ENCODE measurements at regions not wholly inside any gene's neighbourhood (a gene's known extent, or its start where the extent isn't known, plus 50 kb on each side); places are given as distances from the start of the nearest gene placed in this dataset.
A peak's percentile ranks its signal among the peaks of the same experiment; 100 is the strongest.

DNA sequence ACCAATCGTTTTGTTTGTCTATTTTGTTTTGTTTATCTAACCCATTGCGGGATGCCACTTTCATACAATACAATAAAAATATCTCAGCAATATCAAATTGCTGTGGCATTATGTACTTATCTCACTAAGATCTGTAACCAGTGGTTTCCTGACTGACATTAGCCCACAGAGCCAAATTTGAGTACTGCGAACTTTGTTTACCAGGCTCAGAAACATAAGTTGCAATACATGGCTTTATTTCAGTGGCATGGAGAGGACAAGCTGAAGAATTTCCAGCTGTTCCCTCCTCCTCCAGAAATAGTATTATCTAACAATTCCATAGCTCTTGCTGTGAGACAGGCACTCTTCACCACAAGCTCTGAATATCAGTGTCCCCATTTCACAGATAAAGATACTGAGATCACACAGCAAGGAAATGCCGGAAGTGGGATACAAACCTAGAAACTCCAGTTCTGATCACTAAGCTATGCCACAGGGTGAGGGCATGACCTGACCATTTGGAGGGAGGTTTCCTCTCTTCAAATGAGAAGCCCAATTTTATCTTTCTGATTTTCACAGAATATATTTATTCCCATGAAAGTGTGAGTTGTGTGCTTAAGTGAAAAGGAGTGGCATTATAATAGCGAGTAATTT is 469.9 kb upstream of the CBLB start:
- TF ChIP-seq CTCF (IDR thresholded peaks at IDR 0.05; ENCODE audit: low read depth, low read length): no peak
- DNase-seq (ENCODE audit: extremely low read depth, low read depth): no peak

DNA sequence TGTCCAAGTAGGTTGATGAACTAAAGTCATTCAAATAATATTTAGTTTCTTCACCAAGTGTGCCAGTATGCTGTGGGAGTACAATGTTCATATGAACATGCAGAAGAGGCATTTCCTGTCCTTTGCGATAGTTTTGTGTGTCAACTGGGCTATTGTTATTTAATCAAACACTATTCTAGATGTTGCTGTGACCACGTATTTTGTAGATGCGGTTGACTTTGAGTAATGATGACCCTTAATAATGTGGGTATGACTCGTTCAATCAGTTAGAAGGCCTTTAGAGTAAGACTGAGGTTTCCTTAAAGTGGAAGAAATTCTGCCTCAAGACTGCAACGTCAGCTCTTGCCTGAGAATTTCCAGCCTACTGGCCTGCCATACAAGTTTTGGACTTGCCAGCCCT is 470.7 kb upstream of the CBLB start:
- TF ChIP-seq CTCF (IDR thresholded peaks at IDR 0.05; ENCODE audit: low read depth, low read length): no peak
- no peak for DNase-seq (ENCODE audit: extremely low read depth, low read depth)

DNA sequence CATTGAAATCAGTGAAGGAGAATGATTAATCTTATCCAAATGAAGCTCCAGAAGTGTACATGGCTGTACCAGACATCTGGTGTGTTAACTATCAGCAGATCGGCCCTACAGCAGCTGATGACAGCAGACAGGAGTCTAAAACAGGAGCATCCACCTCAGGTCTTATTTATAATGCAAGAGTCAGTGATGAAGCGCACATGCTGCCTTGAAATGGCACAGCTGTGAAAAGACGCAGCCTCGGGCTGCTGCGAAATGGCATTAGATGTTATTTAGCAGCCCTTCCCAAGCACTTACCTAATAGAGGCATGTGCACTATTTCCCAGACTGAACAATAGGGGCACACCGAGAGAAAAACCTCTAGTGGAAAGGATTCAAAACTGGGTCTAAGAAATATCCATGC is 472.3 kb upstream of the CBLB start:
- no peak for DNase-seq (ENCODE audit: extremely low read depth, low read depth)
- no peak for TF ChIP-seq CTCF (IDR thresholded peaks at IDR 0.05; ENCODE audit: low read depth, low read length)

DNA sequence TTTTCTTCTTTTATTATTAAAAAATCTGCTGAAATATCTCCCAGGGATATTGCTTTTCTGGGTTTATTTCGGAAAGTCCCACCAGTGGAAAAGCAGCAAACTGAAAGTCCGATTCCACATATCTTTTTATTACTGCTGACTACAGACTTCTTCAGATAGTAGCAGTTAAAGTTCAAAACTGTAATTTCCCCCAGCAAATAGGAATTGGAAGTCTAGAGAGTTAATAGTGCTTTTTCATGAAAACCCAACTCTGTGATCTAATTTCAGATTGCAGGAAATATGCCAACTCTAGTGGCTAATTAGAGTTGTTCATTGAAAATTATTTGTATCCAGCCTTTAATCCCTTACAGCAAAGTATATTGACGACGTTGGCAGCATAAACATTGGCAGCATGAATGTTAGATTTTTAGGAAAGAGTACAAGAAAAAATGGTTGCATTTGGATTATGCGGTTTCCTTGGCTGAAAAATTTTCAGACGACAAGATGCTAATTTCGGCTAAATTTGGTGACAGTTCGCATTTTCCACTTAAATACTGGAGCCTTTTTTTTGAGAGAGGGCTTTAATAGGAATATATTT is 472.9 kb upstream of the CBLB start:
- no peak for TF ChIP-seq CTCF (IDR thresholded peaks at IDR 0.05; ENCODE audit: low read depth, low read length)
- no peak for DNase-seq (ENCODE audit: extremely low read depth, low read depth)

DNA sequence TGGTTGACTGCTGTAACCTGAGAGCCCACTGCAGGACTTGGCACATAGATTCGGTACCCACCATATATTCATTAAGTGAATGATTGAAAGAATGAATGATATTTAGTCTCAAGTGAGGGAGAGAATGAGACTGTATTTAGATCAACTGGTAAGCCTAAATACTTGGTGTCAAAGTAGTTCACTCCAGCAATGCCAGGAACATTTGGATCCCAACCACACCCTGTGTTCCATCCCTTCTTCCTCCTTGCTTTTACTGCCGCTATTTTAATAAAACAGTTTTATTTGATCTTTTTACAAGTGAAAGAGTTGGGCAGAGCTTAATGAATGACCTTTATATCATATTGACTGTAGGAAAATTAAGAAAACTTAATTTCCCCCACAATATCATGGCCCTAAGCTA is 473.6 kb upstream of the CBLB start:
- no peak for DNase-seq (ENCODE audit: extremely low read depth, low read depth)
- no peak for TF ChIP-seq CTCF (IDR thresholded peaks at IDR 0.05; ENCODE audit: low read depth, low read length)

DNA sequence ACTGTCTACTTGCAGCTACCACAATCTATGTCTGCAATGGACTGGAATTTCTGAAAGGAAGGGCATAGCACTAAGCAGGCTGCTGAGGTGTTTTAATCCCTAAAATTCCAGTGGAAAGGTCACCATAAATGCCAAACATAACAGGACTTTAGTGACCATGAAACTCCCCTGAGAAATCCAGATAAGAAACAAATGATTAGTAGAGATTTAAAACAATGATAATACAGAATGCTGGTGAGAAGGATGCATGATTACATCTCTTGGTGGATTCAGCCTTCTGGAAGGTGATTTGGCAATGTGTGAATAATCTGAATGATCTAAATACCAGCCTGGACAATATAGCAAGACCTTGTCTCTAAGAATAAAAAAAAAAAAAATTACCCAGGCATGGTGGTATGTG is 475.0 kb upstream of the CBLB start:
- no peak for TF ChIP-seq CTCF (IDR thresholded peaks at IDR 0.05; ENCODE audit: low read depth, low read length)
- DNase-seq (ENCODE audit: extremely low read depth, low read depth): no peak

- no peak for TF ChIP-seq CTCF (IDR thresholded peaks at IDR 0.05; ENCODE audit: low read depth, low read length)
- peak; percentile 99 for DNase-seq (ENCODE audit: extremely low read depth, low read depth)
Measured at GRCh38 chr3:106345353-106346027, 476.7 kb upstream of the CBLB start.
